Transverse colon (tissue), 4 donors: ENCODE measurements at regions not wholly inside any gene's neighbourhood (a gene's known extent, or its start where the extent isn't known, plus 50 kb on each side); places are given as distances from the start of the nearest gene placed in this dataset.

Experiments used
- DNase-seq: peaks from one replicate; pipeline ENCODE4 v3.0.0-alpha.2; 2019
- H3K27ac ChIP-seq, 4 donors: fragments of 200-600 bp; sonication (generic); 2 replicates each; pipeline ENCODE4 v1.5.1; 2016 to 2018; ENCODE audit warnings: inconsistent platforms in 4 of 4
- H3K27me3 ChIP-seq: fragments of 200-600 bp; sonication (generic); 2 replicates; pipeline ENCODE4 v1.5.1; 2017; ENCODE audit warnings: inconsistent platforms
- H3K36me3 ChIP-seq, 4 donors: fragments of 200-600 bp; sonication (generic); 2 replicates each; pipeline ENCODE4 v1.5.1; 2017 to 2019; ENCODE audit warnings: inconsistent platforms in 4 of 4
- H3K4me1 ChIP-seq, 4 donors: fragments of 200-600 bp; sonication (generic); 2 replicates each; pipeline ENCODE4 v1.5.1; 2017 to 2020; ENCODE audit warnings: inconsistent platforms in 4 of 4
- H3K4me3 ChIP-seq, 4 donors: fragments of 200-600 bp; sonication (generic); 1 replicate in 1 of 4; 2 replicates in 3 of 4; pipeline versions ENCODE4 v1.5.1 to v1.6.1; 2017 to 2019; ENCODE audit warnings: inconsistent platforms in 4 of 4
- H3K9me3 ChIP-seq, 2 donors: fragments of 200-600 bp; sonication (generic); 2 replicates each; pipeline ENCODE4 v1.5.1; 2017 to 2019; ENCODE audit warnings: inconsistent platforms in 2 of 2
- CTCF ChIP-seq, 5 experiments: fragments of 200-600 bp in 3 of 5; fragments of 450-650 bp in 2 of 5; sonication (generic) in 3 of 5; IDR thresholded peaks; 1 replicate in 2 of 5; 2 replicates in 3 of 5; pipeline ENCODE4 v1.5.1; 2016 to 2017; ENCODE audit warnings: antibody characterized with exemption in 5 of 5, inconsistent platforms in 3 of 5, mild to moderate bottlenecking in 2 of 5, moderate library complexity in 1 of 5
- EP300 ChIP-seq: sonication (generic); formaldehyde crosslinking; IDR thresholded peaks from one replicate; pipeline ENCODE4 v1.6.1; 2017; ENCODE audit warnings: antibody characterized with exemption, low read depth
- POLR2A ChIP-seq: fragments of 450-650 bp; IDR thresholded peaks from one replicate; pipeline ENCODE4 v1.6.1; 2016; ENCODE audit warnings: antibody characterized with exemption, mild to moderate bottlenecking, moderate library complexity
- POLR2AphosphoS5 ChIP-seq, 3 donors: sonication (generic); formaldehyde crosslinking; IDR thresholded peaks; one replicate each; pipeline ENCODE4 v1.6.1; 2016; ENCODE audit warnings: antibody characterized with exemption in 3 of 3
- WGBS, 2 donors: methylation state at CpG; one replicate each; pipeline ENCODE4 v1.1.5; 2018; ENCODE audit warnings: low coverage in 1 of 2; 5-methylcytosine and 5-hydroxymethylcytosine counted together
- in situ Hi-C, 4 donors: fragments of 200-750 bp; cut with MboI; loops; one replicate each; pipeline versions ENCODE4 v1.15.0 to v1.15.1; 2017; ENCODE audit warnings: low sequenced_read_pairs in 3 of 4, low pct_ligation_motif_present in 1 of 4, low pct_unique_long_range_greater_than_20kb in 1 of 4
- intact Hi-C: fragments of 100-400 bp; cut with DNase I; formaldehyde crosslinking; loops from one replicate; pipeline ENCODE4 v1.15.1; 2023; ENCODE audit warnings: low total_unique reads

GRCh38 chr20:37596890-37597536, 69.3 kb upstream of the BLCAP start:
- no peak overlapping the region for H3K4me3 ChIP-seq
- no peaks in the 10 kb centered on the region for H3K9me3 ChIP-seq
- 25 to 71% methylated on average over 4 to 9 of the region's 9 CpGs for WGBS, 2 donors
- no peak for TF ChIP-seq CTCF (IDR thresholded peaks at IDR 0.05)
- TF ChIP-seq POLR2AphosphoS5 (IDR thresholded peaks at IDR 0.05), result no peak
- TF ChIP-seq POLR2A, result no peak
- TF ChIP-seq EP300, result no peak
- H3K27me3 ChIP-seq, result peaks cover 48% of the 10 kb centered on the region
- intact Hi-C loops (no loop called here), in situ Hi-C loops (no loop called here)
- no peak for DNase-seq
- H3K36me3 ChIP-seq, result no peaks in the 10 kb centered on the region
- no peaks in the 10 kb centered on the region for H3K4me1 ChIP-seq
- no peak overlapping the region for H3K27ac ChIP-seq

GRCh38 chr20:37596168-37596567, 68.5 kb upstream of the BLCAP start:
- Histone ChIP-seq H3K27ac (no peak overlapping the region), H3K36me3 (no peaks in the 10 kb centered on the region), H3K4me1 (no peaks in the 10 kb centered on the region), H3K27me3 (peaks cover 54% of the 10 kb centered on the region), H3K4me3 (no peak overlapping the region), H3K9me3 (no peaks in the 10 kb centered on the region)
- no peak for DNase-seq
- TF ChIP-seq POLR2AphosphoS5 (IDR thresholded peaks at IDR 0.05) (no peak), POLR2A (no peak), EP300 (no peak), CTCF (IDR thresholded peaks at IDR 0.05) (no peak)
- WGBS, 2 donors, result 85% methylated on average over 5 of the region's 5 CpGs; no CpG with 5 or more reads in 1 of the 2 donors
- in situ Hi-C loops, result no loop called here
- intact Hi-C loops, result no loop called here

GRCh38 chr20:37593710-37594109, 66.0 kb upstream of the BLCAP start:
- TF ChIP-seq EP300, result no peak
- in situ Hi-C loops, result no loop called here
- Histone ChIP-seq H3K4me3 (no peak overlapping the region), H3K27ac (no peak overlapping the region), H3K4me1 (no peaks in the 10 kb centered on the region), H3K27me3 (peaks cover 62% of the 10 kb centered on the region), H3K9me3 (no peaks in the 10 kb centered on the region), H3K36me3 (no peaks in the 10 kb centered on the region)
- intact Hi-C loops, result no loop called here
- 74 to 78% methylated on average over 4 of the region's 4 CpGs for WGBS, 2 donors
- DNase-seq, result no peak

GRCh38 chr20:37590938-37591490, 63.3 kb upstream of the BLCAP start:
- TF ChIP-seq POLR2AphosphoS5 (IDR thresholded peaks at IDR 0.05) (no peak), EP300 (no peak), CTCF (IDR thresholded peaks at IDR 0.05) (no peak), POLR2A (no peak)
- intact Hi-C loops, result no loop called here
- WGBS, 2 donors, result 61 to 80% methylated on average over 1 to 8 of the region's 10 CpGs

More at GRCh38 chr20:37590938-37591490, 63.3 kb upstream of the BLCAP start:
- in situ Hi-C loops, result no loop called here
- no peaks in the 10 kb centered on the region for H3K4me1 ChIP-seq
- H3K27ac ChIP-seq, result no peak overlapping the region
- no peak for DNase-seq
- H3K27me3 ChIP-seq, result peaks cover 43% of the 10 kb centered on the region
- H3K9me3 ChIP-seq, result no peaks in the 10 kb centered on the region
- H3K4me3 ChIP-seq, result no peak overlapping the region
- no peaks in the 10 kb centered on the region for H3K36me3 ChIP-seq
